Natural killer cell (primary cell): ENCODE measurements at regions not wholly inside any gene's neighbourhood (a gene's known extent, or its start where the extent isn't known, plus 50 kb on each side); places are given as distances from the start of the nearest gene placed in this dataset.

ENCODE experiments used
- ATAC-seq, 3 donors: fragments of 150-1000 bp in 2 of 3; fragments of 200-7000 bp in 1 of 3; cut with Tn5 transposase; 1 replicate in 1 of 3; 2 replicates in 2 of 3; pipeline ENCODE4 v1.10.0; 2021; ENCODE audit warnings: mild to moderate bottlenecking in 2 of 3, moderate library complexity in 2 of 3
- DNase-seq, 2 donors: peaks; one replicate each; pipeline versions ENCODE4 v3.0.0 to v3.0.0-alpha.2; 2013 to 2021; ENCODE audit warnings: mixed read lengths in 1 of 2
- H3K27ac ChIP-seq: one replicate; pipeline ENCODE4 v1.5.1; 2013; ENCODE audit warnings: mild to moderate bottlenecking, low read length
- H3K27me3 ChIP-seq: one replicate; pipeline ENCODE4 v1.6.1; 2013; ENCODE audit warnings: low read length; ENCODE audit not compliant: control insufficient read depth, insufficient read depth
- H3K36me3 ChIP-seq: one replicate; pipeline ENCODE4 v1.6.1; 2013; ENCODE audit warnings: low read length; ENCODE audit not compliant: control insufficient read depth, insufficient read depth
- H3K4me1 ChIP-seq: one replicate; pipeline ENCODE4 v1.6.1; 2013; ENCODE audit warnings: low read length; ENCODE audit not compliant: control insufficient read depth, insufficient read depth
- H3K4me3 ChIP-seq: one replicate; pipeline ENCODE4 v1.5.1; 2013; ENCODE audit warnings: low read length
- H3K9me3 ChIP-seq: one replicate; pipeline ENCODE4 v1.6.1; 2013; ENCODE audit warnings: low read length; ENCODE audit not compliant: control insufficient read depth, insufficient read depth
- H3K27ac Mint-ChIP-seq, 2 donors: one replicate each; pipeline ENCODE4 v1.8.0; 2022; ENCODE audit warnings: mild to moderate bottlenecking in 2 of 2, mixed read lengths in 2 of 2, moderate library complexity in 1 of 2
- H3K27me3 Mint-ChIP-seq, 2 donors: one replicate each; pipeline ENCODE4 v1.8.0; 2022; ENCODE audit warnings: low read depth in 2 of 2, mixed read lengths in 2 of 2
- H3K36me3 Mint-ChIP-seq: one replicate; pipeline ENCODE4 v1.8.0; 2022; ENCODE audit warnings: mixed read lengths
- H3K4me1 Mint-ChIP-seq, 2 donors: one replicate each; pipeline ENCODE4 v1.8.0; 2022; ENCODE audit warnings: mixed read lengths in 2 of 2
- H3K4me3 Mint-ChIP-seq: one replicate; pipeline ENCODE4 v1.8.0; 2022; ENCODE audit warnings: mild to moderate bottlenecking, moderate library complexity, mixed read lengths
- H3K9me3 Mint-ChIP-seq, 2 donors: one replicate each; pipeline ENCODE4 v1.8.0; 2022; ENCODE audit warnings: mixed read lengths in 2 of 2
- CTCF ChIP-seq: fragments of 200-600 bp; IDR thresholded peaks from one replicate; pipeline ENCODE4 v1.8.0; 2022; ENCODE audit warnings: antibody characterized with exemption
- WGBS: methylation state at CpG from one replicate; pipeline ENCODE4 v1.1.7; 2013; ENCODE audit warnings: missing lambda C conversion rate; ENCODE audit not compliant: insufficient coverage; 5-methylcytosine and 5-hydroxymethylcytosine counted together
- intact Hi-C: fragments of 100-400 bp; cut with micrococcal nuclease; formaldehyde crosslinking; loops from one replicate; pipeline ENCODE4 v1.14.2; 2022

- Histone ChIP-seq H3K4me3 (no peak overlapping the region), H3K9me3 (no peaks in the 10 kb centered on the region), H3K36me3 (no peaks in the 10 kb centered on the region), H3K4me1 (peaks cover 4% of the 10 kb centered on the region), H3K27ac (no peak overlapping the region), H3K27me3 (no peaks in the 10 kb centered on the region)
- Mint-ChIP-seq H3K4me3 (no peak overlapping the region), H3K27me3 (peaks cover 0 to 3% of the 10 kb centered on the region in 2 donors), H3K27ac (no peak overlapping the region), H3K4me1 (peaks cover 4 to 6% of the 10 kb centered on the region in 2 donors), H3K36me3 (no peaks in the 10 kb centered on the region), H3K9me3 (no peaks in the 10 kb centered on the region)
- WGBS = 20% methylated on average over 3 of the region's 3 CpGs
- intact Hi-C loops = no loop called here
- TF ChIP-seq CTCF = no peak
- ATAC-seq (no peak), DNase-seq (no peak)
Measured at GRCh38 chr4:159435561-159436023, 332.7 kb downstream of the RAPGEF2 start.

GRCh38 chr4:159443975-159444374 is 341.1 kb downstream of the RAPGEF2 start:
- H3K27me3 Mint-ChIP-seq = peaks cover 0 to 2% of the 10 kb centered on the region in 2 donors
- Histone ChIP-seq H3K4me3 (no peak overlapping the region), H3K27ac (no peak overlapping the region), H3K4me1 (no peaks in the 10 kb centered on the region), H3K36me3 (no peaks in the 10 kb centered on the region), H3K27me3 (no peaks in the 10 kb centered on the region), H3K9me3 (no peaks in the 10 kb centered on the region)
- intact Hi-C loops = no loop called here
- H3K4me1 Mint-ChIP-seq = no peaks in the 10 kb centered on the region
- WGBS = 97% methylated on average over 3 of the region's 3 CpGs
- no peaks in the 10 kb centered on the region for H3K9me3 Mint-ChIP-seq
- H3K4me3 Mint-ChIP-seq = no peak overlapping the region
- no peaks in the 10 kb centered on the region for H3K36me3 Mint-ChIP-seq
- no peak for TF ChIP-seq CTCF
- DNase-seq = no peak
- ATAC-seq = no peak
- H3K27ac Mint-ChIP-seq = no peak overlapping the region

GRCh38 chr4:159444678-159445077 is 341.8 kb downstream of the RAPGEF2 start:
- DNase-seq = no peak
- no peak for TF ChIP-seq CTCF
- Mint-ChIP-seq H3K9me3 (no peaks in the 10 kb centered on the region), H3K4me3 (no peak overlapping the region), H3K36me3 (no peaks in the 10 kb centered on the region), H3K27me3 (peaks cover 0 to 2% of the 10 kb centered on the region in 2 donors), H3K27ac (no peak overlapping the region), H3K4me1 (no peaks in the 10 kb centered on the region)
- 80% methylated on average over 1 of the region's 1 CpG for WGBS
- Histone ChIP-seq H3K36me3 (no peaks in the 10 kb centered on the region), H3K4me1 (no peaks in the 10 kb centered on the region), H3K27me3 (no peaks in the 10 kb centered on the region), H3K27ac (no peak overlapping the region), H3K4me3 (no peak overlapping the region), H3K9me3 (no peaks in the 10 kb centered on the region)
- no peak for ATAC-seq
- intact Hi-C loops = no loop called here

GRCh38 chr4:159445692-159446091 is 342.8 kb downstream of the RAPGEF2 start:
- H3K4me1 Mint-ChIP-seq = no peaks in the 10 kb centered on the region
- ATAC-seq (no peak), DNase-seq (no peak)
- H3K4me3 Mint-ChIP-seq = no peak overlapping the region
- no peaks in the 10 kb centered on the region for H3K27me3 ChIP-seq
- H3K9me3 ChIP-seq = no peaks in the 10 kb centered on the region
- 87% methylated on average over 2 of the region's 2 CpGs for WGBS
- H3K9me3 Mint-ChIP-seq = no peaks in the 10 kb centered on the region
- H3K27ac Mint-ChIP-seq = no peak overlapping the region
- H3K27me3 Mint-ChIP-seq = peaks cover 0 to 2% of the 10 kb centered on the region in 2 donors
- no peak overlapping the region for H3K27ac ChIP-seq
- no peaks in the 10 kb centered on the region for H3K36me3 Mint-ChIP-seq
- intact Hi-C loops = no loop called here
- TF ChIP-seq CTCF = no peak
- H3K4me3 ChIP-seq = no peak overlapping the region
- no peaks in the 10 kb centered on the region for H3K4me1 ChIP-seq
- no peaks in the 10 kb centered on the region for H3K36me3 ChIP-seq
